Activated CD8-positive, alpha-beta T cell treated with anti-CD3 and anti-CD28 coated beads, Interleukin-2, amount 10 ng/mL, durations not matched to agents 7 days and 5 days (primary cell): ENCODE measurements at regions not wholly inside any gene's neighbourhood (a gene's known extent, or its start where the extent isn't known, plus 50 kb on each side); places are given as distances from the start of the nearest gene placed in this dataset.
A peak's percentile ranks its signal among the peaks of the same experiment; 100 is the strongest.

Source experiments
- ATAC-seq: fragments of 150-1000 bp; cut with Tn5 transposase; one replicate; pipeline ENCODE4 v1.10.0; 2021; ENCODE audit warnings: moderate library complexity
- CTCF ChIA-PET: fragments of 350-600 bp; sonication (Branson Sonifier 250); formaldehyde crosslinking; loops from one replicate; lab custom pipeline; 2021; ENCODE audit warnings: antibody characterized with exemption; lab: Charles Lee
- POLR2A ChIA-PET: fragments of 350-600 bp; sonication (Branson Sonifier 250); formaldehyde crosslinking; loops from one replicate; lab custom pipeline; 2021; ENCODE audit warnings: antibody characterized with exemption; lab: Charles Lee
- DNase-seq: peaks from one replicate; pipeline ENCODE4 v3.0.0-alpha.2; 2020
- H3K27ac Mint-ChIP-seq: one replicate; pipeline ENCODE4 v1.8.0; 2021; ENCODE audit warnings: mild to moderate bottlenecking, mixed read lengths
- H3K27me3 Mint-ChIP-seq: one replicate; pipeline ENCODE4 v1.8.0; 2021; ENCODE audit warnings: low read depth, mixed read lengths
- H3K36me3 Mint-ChIP-seq: one replicate; pipeline ENCODE4 v1.8.0; 2021; ENCODE audit warnings: low read depth, mixed read lengths
- H3K4me1 Mint-ChIP-seq: one replicate; pipeline ENCODE4 v1.8.0; 2021; ENCODE audit warnings: low read depth, mixed read lengths
- H3K4me3 Mint-ChIP-seq: one replicate; pipeline ENCODE4 v1.8.0; 2021; ENCODE audit warnings: mild to moderate bottlenecking, mixed read lengths
- H3K9me3 Mint-ChIP-seq: one replicate; pipeline ENCODE4 v1.8.0; 2022; ENCODE audit warnings: mixed read lengths; ENCODE audit not compliant: insufficient read depth

- H3K4me1 Mint-ChIP-seq, result peaks cover 30% of the 10 kb centered on the region
- ATAC-seq, result no peak
- ChIA-PET CTCF (interaction anchor here (1.1 kb wide), 1 partner anchor 50 kb away, joined by 3 read pairs; no protein-coding TSS in a partner anchor), POLR2A (no interaction called here)
- no peak overlapping the region for H3K27ac Mint-ChIP-seq
- H3K36me3 Mint-ChIP-seq, result no peaks in the 10 kb centered on the region
- DNase-seq, result no peak
- H3K27me3 Mint-ChIP-seq, result peaks cover 2% of the 10 kb centered on the region
- H3K9me3 Mint-ChIP-seq, result no peaks in the 10 kb centered on the region
- H3K4me3 Mint-ChIP-seq, result no peak overlapping the region
Measured at GRCh38 chr16:26647870-26648269, 418.9 kb upstream of the C16orf82 start.

DNA sequence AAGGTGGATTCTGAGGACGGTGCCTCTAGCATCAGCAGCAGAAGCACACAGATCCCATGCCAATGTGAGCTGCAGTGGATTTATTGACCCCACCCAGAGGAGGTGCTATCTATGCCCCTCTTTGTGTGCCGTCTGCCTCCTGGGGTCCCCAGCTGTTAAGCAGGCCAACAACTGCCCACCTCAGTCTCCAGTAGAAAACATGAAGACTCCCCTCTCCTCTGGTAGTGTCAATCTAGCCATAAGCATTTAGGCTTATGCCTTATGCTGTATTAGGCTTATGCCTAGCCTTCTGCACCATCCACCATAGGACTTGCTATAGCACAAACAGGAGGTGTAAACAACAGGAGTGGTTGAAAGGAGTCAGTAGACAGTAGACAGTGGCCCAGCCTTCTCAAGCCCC is 417.9 kb upstream of the C16orf82 start:
- H3K9me3 Mint-ChIP-seq, result no peaks in the 10 kb centered on the region
- no peak overlapping the region for H3K4me3 Mint-ChIP-seq
- H3K4me1 Mint-ChIP-seq, result peaks cover 20% of the 10 kb centered on the region
- POLR2A ChIA-PET, result no interaction called here
- peaks cover 2% of the 10 kb centered on the region for H3K27me3 Mint-ChIP-seq
- no peak for ATAC-seq
- H3K36me3 Mint-ChIP-seq, result no peaks in the 10 kb centered on the region
- DNase-seq, result no peak
- CTCF ChIA-PET, result no interaction called here
- no peak overlapping the region for H3K27ac Mint-ChIP-seq

DNA sequence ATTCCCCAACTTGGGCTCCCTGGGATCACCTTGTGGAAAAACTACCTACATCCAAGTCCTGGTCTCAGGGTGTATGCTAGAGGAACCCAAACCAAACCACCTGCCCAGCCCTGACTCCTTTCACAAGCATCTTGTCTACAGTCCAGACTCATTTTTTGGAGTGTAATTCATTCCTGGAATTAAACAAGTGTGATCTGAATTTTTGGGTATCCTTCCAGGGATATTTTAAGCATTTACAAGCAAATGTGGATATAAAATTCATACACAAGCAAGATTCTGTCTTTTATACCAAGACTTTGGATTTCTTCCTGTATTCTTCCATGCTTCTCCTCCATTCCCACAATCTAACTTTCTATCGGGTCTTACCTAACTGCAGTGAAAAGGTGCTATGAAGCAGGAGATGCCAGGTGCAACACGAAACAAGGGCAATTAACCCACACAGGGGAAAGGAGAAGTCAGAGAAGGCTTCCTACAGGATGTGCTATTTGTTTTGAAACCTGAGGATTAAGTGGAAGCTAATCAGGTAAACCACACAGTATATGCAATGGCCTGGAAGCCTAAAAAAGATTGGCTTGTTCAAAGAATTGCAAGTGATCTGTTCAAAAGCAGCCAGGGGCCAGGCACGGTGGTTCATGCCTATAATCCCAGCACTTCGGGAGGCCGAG is 417.2 kb upstream of the C16orf82 start:
- H3K4me1 Mint-ChIP-seq, result peaks cover 14% of the 10 kb centered on the region
- no peak overlapping the region for H3K4me3 Mint-ChIP-seq
- POLR2A ChIA-PET, result no interaction called here
- no peaks in the 10 kb centered on the region for H3K36me3 Mint-ChIP-seq
- CTCF ChIA-PET, result no interaction called here
- H3K9me3 Mint-ChIP-seq, result no peaks in the 10 kb centered on the region
- no peak overlapping the region for H3K27ac Mint-ChIP-seq
- DNase-seq, result no peak
- ATAC-seq, result no peak
- peaks cover 3% of the 10 kb centered on the region for H3K27me3 Mint-ChIP-seq

DNA sequence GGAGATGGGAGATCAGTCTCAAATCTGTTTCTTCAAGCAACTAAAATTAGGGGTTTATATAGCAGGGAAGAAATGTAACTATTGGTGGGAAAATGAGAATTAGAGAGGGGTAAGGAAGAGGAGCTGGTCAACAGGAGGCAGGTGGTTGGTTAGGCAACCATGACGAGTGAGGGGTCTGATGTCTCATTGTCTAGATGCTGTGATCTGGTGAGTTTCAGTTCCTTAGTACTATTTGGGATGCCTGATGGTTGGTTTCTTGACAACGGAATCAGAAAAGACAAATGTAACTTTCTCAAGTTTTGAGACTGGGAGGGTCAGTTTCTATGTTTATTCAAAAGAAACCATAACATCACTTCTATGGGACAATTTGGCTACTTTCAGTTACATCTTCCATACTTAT is 415.3 kb upstream of the C16orf82 start:
- Mint-ChIP-seq H3K27me3 (peaks cover 13% of the 10 kb centered on the region), H3K27ac (no peak overlapping the region), H3K36me3 (no peaks in the 10 kb centered on the region), H3K4me1 (no peaks in the 10 kb centered on the region), H3K4me3 (no peak overlapping the region), H3K9me3 (no peaks in the 10 kb centered on the region)
- ATAC-seq, result no peak
- no peak for DNase-seq
- POLR2A ChIA-PET, result no interaction called here
- CTCF ChIA-PET, result no interaction called here

DNA sequence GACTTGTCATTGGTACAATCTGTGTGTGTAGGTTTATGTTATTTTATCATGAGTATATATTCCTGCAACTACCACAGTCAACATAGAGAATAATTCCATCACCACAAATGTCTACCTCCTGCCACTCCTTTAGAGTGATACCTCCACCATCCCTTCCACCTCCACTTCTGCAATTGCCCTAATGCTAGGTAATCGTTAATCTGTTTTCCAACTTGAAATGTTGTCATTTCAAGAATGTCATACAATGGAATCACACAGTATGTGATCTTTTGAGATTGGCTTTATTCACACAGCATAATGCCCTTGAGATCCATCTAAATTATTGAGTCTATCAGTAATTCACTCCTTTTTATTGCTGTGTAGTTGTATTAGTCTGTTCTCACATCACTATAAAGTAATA is 414.8 kb upstream of the C16orf82 start:
- ATAC-seq, result no peak
- no peak overlapping the region for H3K4me3 Mint-ChIP-seq
- POLR2A ChIA-PET, result no interaction called here
- DNase-seq, result no peak
- peaks cover 16% of the 10 kb centered on the region for H3K27me3 Mint-ChIP-seq
- no peak overlapping the region for H3K27ac Mint-ChIP-seq
- no peaks in the 10 kb centered on the region for H3K36me3 Mint-ChIP-seq
- H3K4me1 Mint-ChIP-seq, result no peaks in the 10 kb centered on the region
- H3K9me3 Mint-ChIP-seq, result no peaks in the 10 kb centered on the region
- CTCF ChIA-PET, result no interaction called here

DNA sequence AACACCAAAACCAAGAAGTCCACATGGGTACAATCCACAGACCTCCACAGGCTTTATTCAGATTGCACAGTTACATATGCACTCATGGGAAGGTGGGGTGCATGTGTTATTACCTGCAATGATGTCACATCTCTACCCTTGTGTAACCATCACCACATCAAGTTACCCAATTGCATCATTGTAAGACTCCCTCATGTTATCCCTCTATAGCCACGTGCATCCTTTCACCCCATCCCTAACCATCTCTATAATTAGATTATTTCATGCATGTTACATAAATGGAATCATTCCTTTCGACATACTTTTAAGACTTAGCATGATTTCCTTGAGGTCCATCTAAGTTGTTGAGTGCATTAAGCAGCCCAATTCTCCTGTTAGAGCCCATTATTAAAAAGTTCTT is 408.2 kb upstream of the C16orf82 start:
- Mint-ChIP-seq H3K36me3 (no peaks in the 10 kb centered on the region), H3K27ac (no peak overlapping the region), H3K4me1 (no peaks in the 10 kb centered on the region), H3K4me3 (no peak overlapping the region), H3K9me3 (no peaks in the 10 kb centered on the region), H3K27me3 (peaks cover 34% of the 10 kb centered on the region)
- no peak for DNase-seq
- ChIA-PET CTCF (no interaction called here), POLR2A (no interaction called here)
- ATAC-seq, result no peak

- no peak overlapping the region for H3K27ac Mint-ChIP-seq
- H3K27me3 Mint-ChIP-seq, result peaks cover 34% of the 10 kb centered on the region
- H3K4me3 Mint-ChIP-seq, result no peak overlapping the region
- DNase-seq, result no peak
- no peaks in the 10 kb centered on the region for H3K9me3 Mint-ChIP-seq
- CTCF ChIA-PET, result no interaction called here
- H3K4me1 Mint-ChIP-seq, result peaks cover 2% of the 10 kb centered on the region
- no peaks in the 10 kb centered on the region for H3K36me3 Mint-ChIP-seq
- ATAC-seq, result no peak
- POLR2A ChIA-PET, result no interaction called here
Measured at GRCh38 chr16:26658915-26659314, 407.8 kb upstream of the C16orf82 start.

GRCh38 chr16:26664086-26664485 is 402.6 kb upstream of the C16orf82 start:
- ATAC-seq, result no peak
- no peak overlapping the region for H3K4me3 Mint-ChIP-seq
- no peaks in the 10 kb centered on the region for H3K9me3 Mint-ChIP-seq
- POLR2A ChIA-PET, result no interaction called here
- CTCF ChIA-PET, result no interaction called here
- no peaks in the 10 kb centered on the region for H3K36me3 Mint-ChIP-seq
- no peak overlapping the region for H3K27ac Mint-ChIP-seq
- H3K4me1 Mint-ChIP-seq, result peaks cover 22% of the 10 kb centered on the region
- peaks cover 16% of the 10 kb centered on the region for H3K27me3 Mint-ChIP-seq
- DNase-seq, result no peak

- H3K4me3 Mint-ChIP-seq, result no peak overlapping the region
- no peaks in the 10 kb centered on the region for H3K36me3 Mint-ChIP-seq
- DNase-seq (no peak), ATAC-seq (peak; percentile 42)
- H3K4me1 Mint-ChIP-seq, result peaks cover 25% of the 10 kb centered on the region
- POLR2A ChIA-PET, result interaction anchor here (1.0 kb wide), 1 partner anchor 67 kb away, joined by 5 read pairs; no protein-coding TSS in a partner anchor
- CTCF ChIA-PET, result interaction anchor here (1.2 to 2.7 kb wide), 2 partner anchors 11 to 20 kb away, joined by 4 to 11 read pairs; no protein-coding TSS in a partner anchor
- H3K27me3 Mint-ChIP-seq, result peaks cover 12% of the 10 kb centered on the region
- H3K27ac Mint-ChIP-seq, result no peak overlapping the region
- H3K9me3 Mint-ChIP-seq, result no peaks in the 10 kb centered on the region
Measured at GRCh38 chr16:26665166-26665939, 401.4 kb upstream of the C16orf82 start.

DNA sequence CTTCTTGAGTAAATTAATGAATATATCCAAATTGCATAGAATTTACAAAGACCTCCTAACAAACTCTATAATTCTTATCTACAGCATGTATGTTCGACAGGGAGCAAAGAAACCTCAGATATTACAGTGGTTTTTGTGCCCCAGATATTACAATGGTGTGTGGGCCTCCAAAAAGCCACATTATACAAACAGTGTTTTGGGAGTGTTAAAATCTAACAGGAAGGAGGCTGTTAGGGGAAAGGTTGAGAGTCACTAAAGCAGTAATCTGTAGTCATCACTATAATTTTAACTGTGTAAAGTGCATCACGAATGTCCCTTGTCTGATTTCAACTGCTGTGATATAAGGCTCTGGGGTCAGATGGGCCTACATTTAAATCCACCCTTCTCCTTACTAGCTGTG is 400.2 kb upstream of the C16orf82 start:
- peaks cover 9% of the 10 kb centered on the region for H3K27me3 Mint-ChIP-seq
- CTCF ChIA-PET, result interaction anchor here (2.7 kb wide), 1 partner anchor 21 kb away, joined by 11 read pairs; no protein-coding TSS in a partner anchor
- H3K4me3 Mint-ChIP-seq, result no peak overlapping the region
- ATAC-seq (no peak), DNase-seq (no peak)
- H3K4me1 Mint-ChIP-seq, result peaks cover 25% of the 10 kb centered on the region
- H3K27ac Mint-ChIP-seq, result no peak overlapping the region
- no peaks in the 10 kb centered on the region for H3K36me3 Mint-ChIP-seq
- no peaks in the 10 kb centered on the region for H3K9me3 Mint-ChIP-seq
- POLR2A ChIA-PET, result interaction anchor here (1.0 kb wide), 1 partner anchor 72 kb away, joined by 3 read pairs; no protein-coding TSS in a partner anchor

DNA sequence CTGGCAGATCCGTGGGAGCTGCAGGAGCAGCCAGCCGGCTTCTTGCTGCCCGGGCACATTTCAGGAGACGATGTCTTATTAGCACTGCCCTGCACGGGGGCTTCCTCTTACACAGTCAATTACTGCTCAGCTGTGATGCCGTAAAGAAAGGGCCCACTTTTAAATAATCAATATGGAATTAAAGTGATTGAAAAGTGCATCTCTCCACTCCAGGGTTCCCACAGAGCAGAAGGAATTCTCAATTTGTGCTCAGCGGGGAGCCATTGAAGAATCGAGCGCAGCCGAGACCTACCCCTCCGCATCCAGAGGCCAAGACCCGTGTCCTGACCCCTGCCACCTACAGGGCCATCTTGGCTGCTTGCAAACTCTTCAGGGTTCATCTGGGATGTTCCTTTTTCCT is 399.4 kb upstream of the C16orf82 start:
- no peak for DNase-seq
- no peaks in the 10 kb centered on the region for H3K36me3 Mint-ChIP-seq
- ATAC-seq, result no peak
- ChIA-PET POLR2A (no interaction called here), CTCF (interaction anchor here (1.3 to 2.7 kb wide), 2 partner anchors 22 kb away, joined by 3 to 11 read pairs; no protein-coding TSS in a partner anchor)
- no peak overlapping the region for H3K4me3 Mint-ChIP-seq
- no peaks in the 10 kb centered on the region for H3K9me3 Mint-ChIP-seq
- peaks cover 28% of the 10 kb centered on the region for H3K4me1 Mint-ChIP-seq
- peaks cover 6% of the 10 kb centered on the region for H3K27me3 Mint-ChIP-seq
- no peak overlapping the region for H3K27ac Mint-ChIP-seq

- Mint-ChIP-seq H3K27ac (no peak overlapping the region), H3K4me3 (no peak overlapping the region), H3K27me3 (peaks cover 6% of the 10 kb centered on the region), H3K4me1 (peaks cover 33% of the 10 kb centered on the region), H3K36me3 (no peaks in the 10 kb centered on the region), H3K9me3 (no peaks in the 10 kb centered on the region)
- no peak for ATAC-seq
- no peak for DNase-seq
- ChIA-PET POLR2A (no interaction called here), CTCF (interaction anchor here (1.3 kb wide), 1 partner anchor 22 kb away, joined by 3 read pairs; no protein-coding TSS in a partner anchor)
Measured at GRCh38 chr16:26668026-26668425, 398.7 kb upstream of the C16orf82 start.
